Astrocyte (in vitro differentiated cells and primary cell): ENCODE measurements at regions not wholly inside any gene's neighbourhood (a gene's known extent, or its start where the extent isn't known, plus 50 kb on each side); places are given as distances from the start of the nearest gene placed in this dataset.

Experiments used
- DNase-seq: peaks from one replicate; pipeline ENCODE4 v3.0.0-alpha.2; 2010; ENCODE audit warnings: low read depth
- FAIRE-seq: peaks from 2 replicates; lab custom pipeline; 2011; peaks lifted over from hg19 to GRCh38; lab: Jason Lieb, UNC
- H2AFZ ChIP-seq: 2 replicates; pipeline ENCODE4 v1.6.0; 2012; ENCODE audit warnings: low read depth, low read length, inconsistent platforms
- H3K27ac ChIP-seq: 2 replicates; pipeline ENCODE4 v1.5.1; 2011; ENCODE audit warnings: low read depth, low read length, inconsistent platforms
- H3K27me3 ChIP-seq: 2 replicates; pipeline ENCODE4 v1.6.0; 2011; ENCODE audit warnings: low read length, inconsistent platforms; ENCODE audit not compliant: insufficient read depth
- H3K36me3 ChIP-seq: 2 replicates; pipeline ENCODE4 v1.5.1; 2011; ENCODE audit warnings: low read length, inconsistent platforms; ENCODE audit not compliant: insufficient read depth
- H3K4me1 ChIP-seq: 2 replicates; pipeline ENCODE4 v1.5.1; 2011; ENCODE audit warnings: low read length, inconsistent platforms; ENCODE audit not compliant: insufficient read depth
- H3K4me2 ChIP-seq: 2 replicates; pipeline ENCODE4 v1.6.0; 2012; ENCODE audit warnings: low read length, inconsistent platforms
- H3K4me3 ChIP-seq: 2 replicates; pipeline ENCODE4 v1.5.1; 2011; ENCODE audit warnings: low read depth, mild to moderate bottlenecking, low read length, inconsistent platforms; ENCODE audit not compliant: insufficient read depth
- H3K79me2 ChIP-seq: 2 replicates; pipeline ENCODE4 v1.6.0; 2012; ENCODE audit warnings: mild to moderate bottlenecking, low read length, inconsistent platforms; ENCODE audit not compliant: insufficient read depth
- H3K9ac ChIP-seq: 2 replicates; pipeline ENCODE4 v1.6.0; 2012; ENCODE audit warnings: mild to moderate bottlenecking, low read length, inconsistent platforms
- H3K9me3 ChIP-seq: 2 replicates; pipeline ENCODE4 v1.5.1; 2012; ENCODE audit warnings: low read depth, mild to moderate bottlenecking, low read length, inconsistent platforms; ENCODE audit not compliant: insufficient read depth
- H4K20me1 ChIP-seq: 2 replicates; pipeline ENCODE4 v1.6.0; 2012; ENCODE audit warnings: low read length, inconsistent platforms; ENCODE audit not compliant: insufficient read depth
- H3K27ac Mint-ChIP-seq: one replicate; pipeline ENCODE4 v1.8.0; 2021; ENCODE audit warnings: mild to moderate bottlenecking, mixed read lengths; ENCODE audit not compliant: unreplicated experiment
- H3K27me3 Mint-ChIP-seq: one replicate; pipeline ENCODE4 v1.8.0; 2021; ENCODE audit warnings: low read depth, mixed read lengths; ENCODE audit not compliant: unreplicated experiment
- H3K36me3 Mint-ChIP-seq: one replicate; pipeline ENCODE4 v1.8.0; 2021; ENCODE audit warnings: low read depth, mixed read lengths; ENCODE audit not compliant: unreplicated experiment
- H3K4me1 Mint-ChIP-seq: one replicate; pipeline ENCODE4 v1.8.0; 2021; ENCODE audit warnings: low read depth, mixed read lengths; ENCODE audit not compliant: unreplicated experiment
- H3K4me3 Mint-ChIP-seq: one replicate; pipeline ENCODE4 v1.8.0; 2021; ENCODE audit warnings: mild to moderate bottlenecking, moderate library complexity, mixed read lengths; ENCODE audit not compliant: unreplicated experiment
- H3K9me3 Mint-ChIP-seq: one replicate; pipeline ENCODE4 v1.8.0; 2021; ENCODE audit warnings: mild to moderate bottlenecking, mixed read lengths; ENCODE audit not compliant: unreplicated experiment
- CTCF ChIP-seq: IDR thresholded peaks from 2 replicates; pipeline ENCODE4 v1.5.1; 2011; ENCODE audit warnings: low read depth, mild to moderate bottlenecking, inconsistent platforms, low read length, moderate library complexity; ENCODE audit not compliant: insufficient read depth
- EZH2 ChIP-seq: IDR thresholded peaks from 2 replicates; pipeline ENCODE4 v1.6.1; 2012; ENCODE audit warnings: mild to moderate bottlenecking, low read length, inconsistent platforms; ENCODE audit not compliant: insufficient read depth

GRCh38 chr4:81923140-81923539 is 450.7 kb downstream of the HNRNPD start:
- TF ChIP-seq EZH2: no peak
- H3K27me3 ChIP-seq: no peaks in the 10 kb centered on the region
- H3K27ac ChIP-seq: no peak overlapping the region
- Mint-ChIP-seq H3K27ac (no peak overlapping the region), H3K36me3 (no peaks in the 10 kb centered on the region), H3K4me3 (no peak overlapping the region), H3K9me3 (no peaks in the 10 kb centered on the region), H3K27me3 (peaks cover 31% of the 10 kb centered on the region), H3K4me1 (no peaks in the 10 kb centered on the region)
- H3K4me2 ChIP-seq: no peak overlapping the region
- no peaks in the 10 kb centered on the region for H3K4me1 ChIP-seq
- H3K79me2 ChIP-seq: no peaks in the 10 kb centered on the region
- no peaks in the 10 kb centered on the region for H3K36me3 ChIP-seq
- H3K4me3 ChIP-seq: no peak overlapping the region
- no peaks in the 10 kb centered on the region for H3K9me3 ChIP-seq
- FAIRE-seq: no peak
- H3K9ac ChIP-seq: no peak overlapping the region
- no peaks in the 10 kb centered on the region for H4K20me1 ChIP-seq
- H2AFZ ChIP-seq: no peak overlapping the region
- no peak for DNase-seq

- Mint-ChIP-seq H3K4me1 (no peaks in the 10 kb centered on the region), H3K9me3 (no peaks in the 10 kb centered on the region), H3K27ac (no peak overlapping the region), H3K27me3 (peaks cover 31% of the 10 kb centered on the region), H3K36me3 (no peaks in the 10 kb centered on the region), H3K4me3 (no peak overlapping the region)
- DNase-seq (no peak), FAIRE-seq (no peak)
- Histone ChIP-seq H3K4me2 (no peak overlapping the region), H3K9ac (no peak overlapping the region), H3K4me3 (no peak overlapping the region), H3K9me3 (no peaks in the 10 kb centered on the region), H3K27ac (no peak overlapping the region), H3K79me2 (no peaks in the 10 kb centered on the region), H3K27me3 (no peaks in the 10 kb centered on the region), H3K4me1 (no peaks in the 10 kb centered on the region), H3K36me3 (no peaks in the 10 kb centered on the region), H2AFZ (no peak overlapping the region), H4K20me1 (no peaks in the 10 kb centered on the region)
- no peak for TF ChIP-seq EZH2
Measured at GRCh38 chr4:81922313-81922712, 450.6 kb upstream of the RASGEF1B start.

- Histone ChIP-seq H2AFZ (no peak overlapping the region), H3K27me3 (no peaks in the 10 kb centered on the region), H3K79me2 (no peaks in the 10 kb centered on the region), H4K20me1 (no peaks in the 10 kb centered on the region), H3K36me3 (no peaks in the 10 kb centered on the region), H3K4me2 (no peak overlapping the region), H3K9me3 (no peaks in the 10 kb centered on the region), H3K4me1 (no peaks in the 10 kb centered on the region), H3K27ac (no peak overlapping the region), H3K9ac (no peak overlapping the region), H3K4me3 (no peak overlapping the region)
- no peak for TF ChIP-seq CTCF
- TF ChIP-seq EZH2: no peak
- H3K9me3 Mint-ChIP-seq: no peaks in the 10 kb centered on the region
- H3K4me1 Mint-ChIP-seq: no peaks in the 10 kb centered on the region
- no peak overlapping the region for H3K4me3 Mint-ChIP-seq
- no peak for DNase-seq
- no peak for FAIRE-seq
- no peaks in the 10 kb centered on the region for H3K36me3 Mint-ChIP-seq
- H3K27ac Mint-ChIP-seq: no peak overlapping the region
- H3K27me3 Mint-ChIP-seq: peaks cover 28% of the 10 kb centered on the region
Measured at GRCh38 chr4:81921751-81922159, 450.0 kb upstream of the RASGEF1B start.
